ENCODE measurements at regions not wholly inside any gene's neighbourhood (a gene's known extent, or its start where the extent isn't known, plus 50 kb on each side); places are given as distances from the start of the nearest gene placed in this dataset.

DNA sequence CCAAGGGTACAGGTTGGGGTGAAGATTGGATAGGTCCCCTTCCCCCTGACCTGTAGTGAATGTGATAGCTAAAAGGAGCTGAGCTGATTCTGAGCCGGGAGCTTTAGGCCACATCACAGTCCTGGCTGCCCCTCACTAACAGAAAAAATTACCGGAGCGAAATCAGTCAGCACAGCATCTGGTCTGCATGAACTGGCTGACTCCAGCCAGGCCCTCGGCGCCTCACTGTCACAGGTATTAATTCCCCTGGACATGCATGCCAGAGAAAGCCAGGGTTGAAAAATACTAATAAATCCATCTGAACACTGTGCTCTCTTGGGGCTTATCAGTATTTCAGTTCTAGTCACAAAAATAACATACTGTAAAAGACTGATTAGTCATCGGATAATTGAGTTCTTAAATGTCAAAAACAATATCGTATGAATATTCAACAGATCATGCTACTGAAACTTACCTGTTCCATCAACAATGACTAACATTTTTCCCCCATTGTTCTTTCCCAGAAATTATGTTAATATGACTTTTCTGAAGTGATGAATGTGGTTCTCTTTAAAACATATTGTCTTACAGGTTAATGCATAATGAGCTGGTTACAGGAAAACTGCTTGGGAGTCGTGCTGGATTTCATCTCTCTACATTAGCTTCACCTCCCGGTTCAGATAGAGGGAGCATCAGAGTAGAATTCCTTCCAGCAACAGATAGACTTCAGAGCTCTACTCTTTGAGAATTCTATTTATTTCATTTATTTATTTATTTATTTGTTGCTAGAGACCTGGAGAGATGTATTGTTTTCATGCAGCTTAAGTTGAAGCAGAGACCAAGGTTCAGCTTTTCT lies 387.7 kb downstream of the NXPE2 start:
- no peaks in the 10 kb centered on the region for H4K20me1 ChIP-seq (ENCODE audit: control insufficient read depth, insufficient read depth, low read depth, low read length)
- TF ChIP-seq EZH2phosphoT487 (IDR thresholded peaks at IDR 0.05; ENCODE audit: borderline replicate concordance, low read length) (no peak), CTCF (IDR thresholded peaks at IDR 0.05; ENCODE audit: low read depth, low read length, poor library complexity, severe bottlenecking) (no peak)

DNA sequence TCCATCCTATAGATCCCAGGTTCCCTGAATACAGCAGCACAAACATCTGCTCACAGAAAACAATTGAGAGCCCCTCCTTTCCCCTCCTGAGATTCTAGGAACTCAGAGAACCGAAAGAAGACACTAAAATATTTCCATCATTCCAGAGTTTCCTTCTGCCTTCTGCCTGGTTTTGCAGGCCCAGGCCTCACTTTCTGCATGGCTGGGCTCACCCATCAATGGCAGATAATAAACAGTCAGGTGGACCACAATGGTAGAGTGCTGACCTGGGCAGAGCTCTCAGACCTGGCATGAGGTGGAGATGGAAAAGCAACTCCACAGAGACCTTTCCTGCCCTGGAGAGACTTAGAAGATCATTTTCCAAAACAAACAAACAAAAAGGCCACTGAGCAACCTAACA lies 389.1 kb downstream of the NXPE2 start:
- H3K79me2 ChIP-seq (ENCODE audit: control insufficient read depth, low read length) = no peaks in the 10 kb centered on the region
- H3K4me1 ChIP-seq (ENCODE audit: control insufficient read depth, low read length) = no peaks in the 10 kb centered on the region
- no peak overlapping the region for H3K27ac ChIP-seq (ENCODE audit: low read depth, low read length)
- no peaks in the 10 kb centered on the region for H3K27me3 ChIP-seq (ENCODE audit: control insufficient read depth, low read length)
- H4K20me1 ChIP-seq (ENCODE audit: control insufficient read depth, insufficient read depth, low read depth, low read length) = no peaks in the 10 kb centered on the region
- no peaks in the 10 kb centered on the region for H3K36me3 ChIP-seq (ENCODE audit: control insufficient read depth, low read length)
- TF ChIP-seq EZH2phosphoT487 (IDR thresholded peaks at IDR 0.05; ENCODE audit: borderline replicate concordance, low read length) = no peak
- TF ChIP-seq CTCF (IDR thresholded peaks at IDR 0.05; ENCODE audit: low read depth, low read length, poor library complexity, severe bottlenecking) = no peak
- H3K9me3 ChIP-seq (ENCODE audit: control insufficient read depth, insufficient read depth, low read length) = no peaks in the 10 kb centered on the region
- no peaks in the 10 kb centered on the region for H3F3A ChIP-seq (ENCODE audit: control insufficient read depth, insufficient read depth)
- no peak overlapping the region for H3K4me2 ChIP-seq (ENCODE audit: low read length)
- no peak overlapping the region for H3K4me3 ChIP-seq (ENCODE audit: low read length)
- H3K9me2 ChIP-seq (replicated peaks; ENCODE audit: control insufficient read depth, low read length) = no peaks in the 10 kb centered on the region

More for the DNA sequence above, 387.7 kb downstream of the NXPE2 start:
- Histone ChIP-seq H3K79me2 (ENCODE audit: control insufficient read depth, low read length) (no peaks in the 10 kb centered on the region), H3K9me2 (replicated peaks; ENCODE audit: control insufficient read depth, low read length) (no peaks in the 10 kb centered on the region), H3K36me3 (ENCODE audit: control insufficient read depth, low read length) (no peaks in the 10 kb centered on the region), H3K27me3 (ENCODE audit: control insufficient read depth, low read length) (no peaks in the 10 kb centered on the region), H3K4me3 (ENCODE audit: low read length) (no peak overlapping the region), H3K9me3 (ENCODE audit: control insufficient read depth, insufficient read depth, low read length) (no peaks in the 10 kb centered on the region), H3K27ac (ENCODE audit: low read depth, low read length) (no peak overlapping the region), H3K4me2 (ENCODE audit: low read length) (no peak overlapping the region), H3K4me1 (ENCODE audit: control insufficient read depth, low read length) (no peaks in the 10 kb centered on the region), H3F3A (ENCODE audit: control insufficient read depth, insufficient read depth) (no peaks in the 10 kb centered on the region)

- Histone ChIP-seq H3K4me3 (ENCODE audit: low read length) (no peak overlapping the region), H3K36me3 (ENCODE audit: control insufficient read depth, low read length) (no peaks in the 10 kb centered on the region), H3K4me1 (ENCODE audit: control insufficient read depth, low read length) (no peaks in the 10 kb centered on the region), H4K20me1 (ENCODE audit: control insufficient read depth, insufficient read depth, low read depth, low read length) (no peaks in the 10 kb centered on the region), H3F3A (ENCODE audit: control insufficient read depth, insufficient read depth) (no peaks in the 10 kb centered on the region), H3K9me3 (ENCODE audit: control insufficient read depth, insufficient read depth, low read length) (no peaks in the 10 kb centered on the region), H3K9me2 (replicated peaks; ENCODE audit: control insufficient read depth, low read length) (no peaks in the 10 kb centered on the region), H3K79me2 (ENCODE audit: control insufficient read depth, low read length) (no peaks in the 10 kb centered on the region), H3K27me3 (ENCODE audit: control insufficient read depth, low read length) (no peaks in the 10 kb centered on the region), H3K27ac (ENCODE audit: low read depth, low read length) (no peak overlapping the region), H3K4me2 (ENCODE audit: low read length) (no peak overlapping the region)
- TF ChIP-seq EZH2phosphoT487 (IDR thresholded peaks at IDR 0.05; ENCODE audit: borderline replicate concordance, low read length) (no peak), CTCF (IDR thresholded peaks at IDR 0.05; ENCODE audit: low read depth, low read length, poor library complexity, severe bottlenecking) (no peak)
Measured at GRCh38 chr11:115067900-115068530, 389.7 kb downstream of the NXPE2 start.
